Stimulated activated CD8-positive, alpha-beta memory T cell treated with anti-CD3 and anti-CD28 coated beads, Interleukin-7, amount 100 ng/mL, for 24 hours (primary cell): ENCODE measurements at regions not wholly inside any gene's neighbourhood (a gene's known extent, or its start where the extent isn't known, plus 50 kb on each side); places are given as distances from the start of the nearest gene placed in this dataset.
"Not testable (repeated sequence)": the region's sequence is repeated elsewhere in the genome, so short reads cannot be mapped to it uniquely, and the experiment has no call there.

Experiments used
- DNase-seq: peaks from one replicate; pipeline ENCODE4 v3.0.0-alpha.2; 2020; ENCODE audit warnings: low read depth

DNA sequence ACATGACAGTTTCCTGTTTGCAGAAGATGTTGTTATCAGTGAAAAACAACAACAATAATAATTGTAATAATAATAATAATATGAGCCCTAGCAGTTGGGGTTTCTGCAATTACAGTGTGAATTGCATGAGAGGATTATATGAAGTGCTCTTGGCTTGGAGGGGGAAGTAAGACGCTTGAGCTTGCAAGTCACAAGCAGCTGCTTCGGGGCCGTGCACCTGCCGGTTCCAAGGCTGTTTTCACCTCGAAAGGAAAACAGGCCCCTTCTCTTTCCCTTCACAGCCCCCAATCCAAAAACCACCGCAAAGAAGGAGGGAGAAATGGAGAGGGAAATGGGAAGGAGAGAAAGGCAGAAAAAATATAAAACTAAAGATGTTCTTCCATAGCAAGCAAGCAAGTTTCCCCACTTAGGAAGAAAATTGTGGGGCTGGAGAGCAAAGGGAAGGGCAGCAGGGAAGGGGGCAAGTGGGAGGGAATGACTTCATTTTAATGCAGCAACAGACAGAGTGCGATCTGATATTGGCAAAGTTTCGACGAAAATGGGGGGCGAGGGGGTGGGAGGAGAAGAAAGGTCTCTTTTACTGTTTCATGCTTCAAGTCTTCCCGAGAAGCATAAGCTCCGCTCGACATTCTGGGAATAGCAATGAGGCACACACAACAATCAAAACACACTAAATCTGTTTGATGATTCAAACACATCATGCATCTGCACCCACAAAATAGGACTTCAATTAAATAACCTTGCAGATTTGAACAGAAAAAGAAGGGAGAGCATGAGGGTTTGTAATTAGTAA is 284.2 kb upstream of the ATP11B start:
- no peak for DNase-seq

DNA sequence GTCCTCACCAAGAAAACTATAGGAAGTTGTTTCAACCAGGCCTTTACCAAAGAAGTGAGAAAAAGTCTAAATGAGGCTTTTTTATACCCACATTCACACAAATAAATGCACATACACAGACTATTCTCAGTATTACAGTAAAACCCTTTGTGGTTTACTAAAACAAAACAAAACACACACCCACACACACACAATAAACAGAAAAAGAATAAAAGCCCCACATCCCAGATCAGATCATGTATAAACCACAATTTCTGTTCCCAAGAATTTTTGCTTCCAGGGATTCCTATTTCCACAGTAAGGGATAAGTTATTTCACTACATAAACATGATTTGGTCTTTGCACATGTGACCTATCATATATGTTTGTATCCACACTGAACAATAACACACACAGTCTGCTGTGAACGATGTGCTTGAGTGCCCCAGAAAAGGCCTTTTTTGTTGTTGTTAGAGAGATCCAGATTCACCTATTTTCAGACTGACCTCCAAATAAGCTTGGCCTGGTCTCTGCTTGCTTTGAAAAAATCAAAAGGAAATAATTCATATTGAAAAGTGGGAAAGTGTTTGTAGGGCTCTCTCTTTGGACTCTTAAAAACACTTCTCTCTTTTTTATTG is 283.4 kb upstream of the ATP11B start:
- DNase-seq = no peak

DNA sequence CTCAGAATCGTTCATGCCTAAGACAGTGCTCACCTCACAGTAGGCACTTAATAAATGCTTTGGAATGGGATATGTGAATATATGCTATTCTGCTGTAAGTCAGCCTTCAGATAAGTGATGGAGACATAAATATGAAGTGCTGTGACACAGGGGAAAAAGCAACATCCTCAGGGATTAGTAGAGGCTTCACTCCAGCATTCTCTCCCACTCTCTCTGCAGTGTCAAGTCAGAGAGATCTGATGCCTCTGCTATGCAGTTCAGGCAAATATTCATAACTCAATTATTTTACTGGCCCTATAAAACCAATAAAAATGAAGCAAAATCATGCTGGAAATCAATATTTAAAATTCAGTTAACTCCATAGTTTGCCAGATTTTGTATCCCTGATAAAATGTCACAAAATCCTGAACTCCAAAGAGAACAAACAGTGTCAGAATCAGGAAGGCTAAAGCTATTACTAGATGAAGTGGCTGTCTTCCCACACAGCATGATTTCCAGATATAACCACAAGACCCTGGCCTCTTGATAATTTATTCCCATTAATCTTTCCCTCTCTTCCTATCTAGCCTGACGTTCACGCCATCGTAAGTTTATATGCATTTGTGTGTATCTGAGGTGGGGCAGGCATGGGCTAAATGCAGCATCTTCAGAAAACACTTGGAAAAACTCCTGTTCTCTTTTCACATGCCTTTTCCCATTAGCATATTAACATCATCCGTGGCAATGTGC is 278.9 kb upstream of the ATP11B start:
- DNase-seq = no peak

DNA sequence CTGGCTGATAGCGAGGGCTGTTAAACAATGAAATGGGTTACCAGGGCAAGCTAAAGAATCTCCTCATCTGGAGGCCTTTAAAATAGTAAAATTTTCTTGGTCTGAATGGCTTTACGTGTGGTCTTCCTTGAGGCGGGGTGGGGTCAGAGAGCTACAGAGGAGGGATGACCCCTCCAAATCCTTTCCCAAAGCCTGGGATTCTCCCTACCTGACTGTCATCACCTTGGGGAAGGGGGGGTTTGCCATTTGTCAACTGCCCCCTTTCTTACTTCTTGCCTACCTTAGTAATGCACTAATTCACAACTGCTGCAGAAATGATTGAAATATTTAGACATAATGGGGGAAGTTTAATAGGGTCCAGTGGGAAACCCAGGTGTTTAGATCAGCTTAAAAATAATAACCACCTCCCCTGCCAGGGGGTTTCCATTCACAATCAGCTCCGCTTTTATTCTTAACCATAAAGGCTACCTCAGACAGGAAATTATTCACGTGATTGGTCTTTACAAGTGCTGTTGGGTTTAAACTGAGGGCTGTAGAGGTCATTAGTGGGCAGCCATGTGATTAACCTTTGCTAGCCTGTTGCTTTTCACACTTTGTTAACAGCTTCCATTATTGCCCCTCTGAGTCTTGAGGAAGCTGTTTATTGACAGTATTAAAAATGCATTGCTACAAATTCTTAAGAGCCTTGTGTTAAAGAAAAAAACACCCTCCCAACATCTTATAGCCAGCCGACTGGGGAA is 276.5 kb upstream of the ATP11B start:
- no peak for DNase-seq

DNA sequence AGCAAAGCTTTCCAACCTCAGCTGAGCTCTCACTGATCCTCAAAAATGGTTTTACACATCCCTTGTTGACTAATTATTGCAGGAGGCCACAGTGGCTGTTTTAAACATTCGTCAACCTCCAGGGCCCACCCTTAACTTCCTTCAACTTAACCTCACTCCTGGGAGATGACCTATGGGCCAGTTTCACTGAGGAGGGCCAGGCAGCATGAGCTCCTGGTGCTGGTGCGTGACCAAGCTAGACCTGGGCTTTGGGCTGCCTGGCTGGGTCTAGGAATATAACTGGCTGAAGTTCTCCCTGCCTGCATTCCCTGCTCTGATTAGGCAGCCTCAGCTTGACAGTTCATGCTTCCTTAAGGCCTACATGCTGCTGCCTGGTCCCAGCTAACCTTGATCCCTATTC is 273.7 kb upstream of the ATP11B start:
- DNase-seq = no peak

DNA sequence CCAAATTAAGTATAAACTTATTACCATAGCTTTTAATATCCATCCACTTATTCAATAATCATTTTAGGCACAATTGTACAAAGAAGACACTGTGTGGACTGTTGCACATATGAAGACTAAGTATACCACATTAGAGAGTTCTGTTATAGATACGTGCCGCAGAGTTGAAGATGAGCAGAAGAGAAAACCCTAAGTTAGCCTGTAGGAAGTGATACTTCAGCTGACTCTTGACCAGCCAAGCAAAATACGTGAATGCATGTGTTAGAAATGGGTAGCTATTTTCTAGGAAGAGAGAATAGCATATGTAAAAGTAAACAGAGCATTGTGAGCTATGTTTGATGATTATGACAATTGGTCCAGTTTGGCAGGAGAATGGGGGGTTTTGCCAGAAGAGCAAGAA is 272.0 kb upstream of the ATP11B start:
- DNase-seq = no peak

DNA sequence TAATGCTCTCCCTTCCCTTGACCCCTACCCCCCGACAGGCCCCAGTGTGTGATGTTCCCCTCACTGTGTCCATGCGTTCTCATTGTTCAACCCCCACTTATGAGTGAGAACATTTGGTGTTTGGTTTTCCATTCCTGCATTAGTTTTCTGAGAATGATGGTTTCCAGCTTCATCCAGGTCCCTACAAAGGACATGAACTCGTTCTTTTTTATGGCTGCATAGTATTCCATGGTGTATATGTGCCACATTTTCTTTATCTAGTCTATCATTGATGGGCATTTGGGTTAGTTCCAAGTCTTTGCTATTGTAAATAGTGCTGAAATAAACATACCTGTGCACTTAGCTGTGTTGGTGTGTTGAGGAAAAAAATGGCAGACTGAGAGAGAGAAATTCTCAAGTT is 269.9 kb upstream of the ATP11B start:
- not testable (repeated sequence) for DNase-seq

DNA sequence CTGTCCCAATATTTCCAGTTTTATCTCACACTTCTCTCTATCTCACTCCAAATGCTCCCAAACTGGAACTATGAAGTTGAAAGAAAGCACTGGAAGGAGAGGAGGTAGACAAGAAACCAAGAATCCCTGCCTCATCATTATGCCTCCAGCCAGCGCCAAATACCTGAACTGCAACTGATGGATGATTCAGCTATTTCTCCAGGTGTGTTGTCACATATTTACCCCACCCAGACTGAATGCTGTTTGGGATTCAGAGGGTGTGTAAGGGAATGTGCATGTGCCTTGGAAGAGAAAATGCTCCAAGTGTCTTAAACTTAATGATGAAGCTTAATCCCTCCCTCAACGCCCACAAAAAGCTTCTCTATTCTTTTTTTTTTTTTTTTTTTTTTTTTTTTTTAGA is 269.5 kb upstream of the ATP11B start:
- DNase-seq = no peak

DNA sequence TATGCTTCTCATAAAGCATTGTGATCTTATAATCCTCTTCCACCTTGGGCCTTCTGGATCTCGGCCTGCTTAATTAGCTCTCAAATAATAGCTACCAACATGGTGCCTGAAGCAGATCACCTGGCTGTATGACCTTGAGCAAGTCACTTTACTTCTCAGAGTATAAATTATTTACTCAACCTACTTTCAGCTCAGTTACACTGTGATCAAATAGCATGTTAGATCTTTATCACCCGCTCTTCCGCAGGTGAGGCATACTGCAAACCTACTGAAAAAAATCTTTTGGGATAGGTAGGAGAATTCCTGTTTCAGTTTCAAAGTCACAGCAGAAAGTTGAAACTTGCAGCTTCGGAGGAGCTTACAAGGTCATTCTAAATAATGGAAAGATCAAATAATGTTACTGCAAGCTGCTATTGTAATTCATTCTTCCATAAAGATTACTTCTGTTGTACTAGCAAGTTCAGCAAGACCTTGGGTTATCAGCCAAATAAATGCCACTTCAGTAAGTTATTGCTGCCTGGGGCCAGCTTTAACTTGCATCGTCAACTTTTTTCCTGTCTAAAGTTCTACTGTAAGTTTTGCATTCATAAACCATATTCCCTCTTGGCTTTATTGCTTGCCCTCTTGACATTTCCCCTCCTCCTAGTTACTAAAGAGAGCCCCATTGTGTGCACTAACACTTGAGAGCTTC is 268.4 kb upstream of the ATP11B start:
- DNase-seq = no peak

DNA sequence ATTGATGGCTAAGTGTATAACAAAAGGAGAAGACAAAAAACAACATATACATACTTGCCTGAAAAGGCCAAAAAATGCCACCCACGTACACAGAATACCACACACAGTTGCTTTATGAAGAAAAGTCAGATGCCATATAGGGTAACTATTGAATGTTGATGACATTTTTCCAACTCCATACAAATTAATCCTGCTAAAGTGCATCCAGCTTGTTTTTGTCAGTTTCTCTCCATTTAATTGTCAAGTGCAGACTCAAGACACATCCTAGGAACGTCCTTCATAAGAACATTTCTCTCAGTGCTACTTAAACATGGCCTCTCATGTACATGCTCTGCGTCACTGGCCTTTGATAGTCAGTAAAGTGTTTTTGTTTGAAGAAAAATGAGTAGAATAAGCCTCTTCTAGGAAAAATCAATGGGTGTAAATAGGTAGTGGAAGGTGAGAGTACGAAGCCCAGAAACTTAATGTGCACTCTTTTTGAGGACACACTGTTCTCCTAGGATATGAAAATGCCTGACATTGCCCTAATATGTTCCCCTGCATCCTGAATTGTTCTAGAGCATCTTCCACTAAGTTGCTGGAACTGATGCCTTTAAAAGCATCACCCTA is 267.4 kb upstream of the ATP11B start:
- no peak for DNase-seq

DNA sequence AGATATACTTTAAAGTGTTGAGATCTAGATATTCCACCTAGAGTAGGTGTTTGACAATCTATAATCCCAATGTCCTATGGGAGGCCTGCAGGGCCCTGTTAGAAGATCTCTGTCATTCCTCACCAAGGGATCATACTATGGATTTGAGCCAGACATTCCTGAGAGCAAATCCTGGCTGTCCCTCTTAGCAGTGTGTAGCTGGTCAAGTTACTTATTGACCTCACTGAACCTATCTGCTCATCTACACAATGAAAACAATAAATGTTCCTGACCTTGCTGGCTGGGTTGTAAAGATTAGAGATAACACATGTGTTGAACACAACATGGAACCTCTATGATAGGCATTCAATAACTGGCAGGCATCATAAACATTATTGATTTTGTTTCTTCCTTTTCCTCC is 265.6 kb upstream of the ATP11B start:
- no peak for DNase-seq

DNA sequence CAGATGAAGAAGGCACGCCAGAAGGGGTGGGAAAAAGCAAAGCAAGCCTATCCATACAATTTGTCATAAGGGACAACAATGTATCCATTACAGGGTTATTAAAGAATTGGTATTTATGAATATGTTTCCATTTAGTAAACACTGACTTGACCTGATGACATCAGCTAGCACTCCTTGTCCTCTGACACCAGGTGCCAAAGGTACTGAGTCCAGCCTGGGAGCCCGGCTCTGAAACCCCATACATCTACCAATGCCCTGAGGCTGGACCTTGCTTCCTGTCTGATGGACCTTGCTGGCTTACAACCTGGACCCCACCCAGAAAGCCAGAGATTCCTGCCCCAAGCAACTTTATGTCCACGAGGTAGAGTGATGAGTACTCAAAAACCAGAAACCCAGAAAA is 263.0 kb upstream of the ATP11B start:
- no peak for DNase-seq

DNA sequence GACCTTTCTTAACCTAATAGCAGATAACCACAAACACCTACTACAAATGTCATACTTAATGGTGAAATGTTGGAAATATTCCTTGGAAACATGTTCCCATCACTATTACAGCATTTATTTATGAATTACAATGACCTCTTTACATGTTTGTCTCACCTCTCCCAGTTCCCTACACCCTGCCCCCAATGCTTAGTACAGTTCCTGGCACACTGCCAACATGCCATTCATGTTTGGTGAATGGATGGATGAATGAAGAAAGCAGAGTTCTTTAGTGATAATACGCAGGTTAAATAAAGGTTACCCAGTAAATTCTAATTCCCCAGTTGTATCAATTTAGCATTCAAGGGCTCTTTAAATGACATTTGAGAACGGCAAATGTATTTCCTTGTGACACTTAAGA is 259.9 kb upstream of the ATP11B start:
- no peak for DNase-seq

DNA sequence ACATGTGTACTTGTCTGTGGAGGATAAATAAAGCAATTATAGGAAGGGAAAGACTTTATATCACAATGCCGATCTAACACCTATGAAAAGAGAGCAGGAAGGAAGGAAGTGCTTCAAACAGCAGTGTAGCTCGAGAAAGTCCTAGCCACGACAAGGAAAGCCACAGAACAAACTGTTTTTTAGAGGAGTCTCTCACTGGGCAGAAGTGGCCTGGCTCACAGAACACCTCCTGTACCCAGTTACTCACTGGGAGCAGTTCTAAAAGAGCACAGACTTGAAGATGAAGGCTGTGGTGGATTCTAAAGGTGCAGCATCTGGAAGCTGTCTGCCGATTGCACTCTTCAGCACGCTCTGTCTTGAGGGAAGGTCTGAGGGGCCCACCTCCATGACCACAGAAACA is 248.8 kb upstream of the ATP11B start:
- no peak for DNase-seq

DNA sequence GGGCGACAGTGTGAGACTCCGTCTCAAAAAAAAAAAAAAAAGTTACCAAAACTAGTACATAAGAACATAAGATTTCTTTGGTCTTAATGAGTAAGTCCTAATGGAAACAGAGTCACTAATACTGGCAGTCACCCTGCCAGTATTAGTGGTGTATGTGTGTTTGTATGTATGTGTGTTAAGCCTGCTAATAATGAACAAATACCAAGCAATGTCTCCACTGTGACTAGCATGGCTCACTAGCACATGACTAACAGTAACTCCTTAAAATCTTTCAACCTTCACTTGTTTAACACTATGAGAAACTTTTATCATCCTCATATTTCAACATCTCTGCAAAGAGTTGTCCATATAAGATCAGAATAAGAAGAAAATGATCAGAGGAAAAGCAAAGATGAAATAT is 231.0 kb upstream of the ATP11B start:
- DNase-seq = no peak

DNA sequence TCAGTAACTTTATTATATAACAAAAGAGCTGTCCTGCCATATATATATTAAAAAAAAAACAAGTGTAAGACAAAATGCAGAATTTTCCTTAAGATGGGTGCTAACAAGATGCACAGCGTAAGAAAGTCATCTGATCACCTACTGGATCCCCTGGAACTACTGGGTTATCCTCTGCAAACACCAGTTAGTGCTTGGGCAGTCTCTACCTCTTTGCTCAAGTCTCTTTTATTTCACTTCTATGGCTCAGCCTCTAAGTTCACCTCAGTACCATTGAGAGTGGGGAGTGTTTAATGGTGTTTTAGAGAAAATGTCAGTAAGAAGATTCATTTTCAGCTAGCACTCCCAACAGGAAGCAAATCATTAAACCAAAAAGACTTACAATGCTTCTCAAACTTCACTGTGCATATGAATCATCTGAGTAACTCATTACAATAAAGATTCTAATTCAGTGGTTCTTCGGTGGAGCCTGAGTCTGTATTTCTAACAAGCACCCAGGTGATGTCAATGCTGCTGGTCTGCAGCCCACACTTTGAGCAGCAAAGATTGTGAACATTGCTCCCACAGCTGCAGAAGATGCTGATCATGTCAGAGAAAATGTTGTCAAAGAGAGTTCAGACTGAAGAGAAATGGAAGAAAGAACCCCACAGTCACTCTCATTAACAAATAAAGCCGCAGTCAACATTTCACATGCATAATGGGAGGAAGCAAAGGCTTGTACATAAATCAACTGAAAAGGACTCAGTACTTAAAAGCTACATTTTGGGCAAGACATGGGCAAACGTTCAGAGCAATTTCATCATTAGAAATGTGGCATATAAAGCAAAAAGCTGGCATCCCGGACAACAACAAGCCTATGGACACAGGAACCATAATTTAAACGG is 227.1 kb upstream of the ATP11B start:
- DNase-seq = no peak

DNA sequence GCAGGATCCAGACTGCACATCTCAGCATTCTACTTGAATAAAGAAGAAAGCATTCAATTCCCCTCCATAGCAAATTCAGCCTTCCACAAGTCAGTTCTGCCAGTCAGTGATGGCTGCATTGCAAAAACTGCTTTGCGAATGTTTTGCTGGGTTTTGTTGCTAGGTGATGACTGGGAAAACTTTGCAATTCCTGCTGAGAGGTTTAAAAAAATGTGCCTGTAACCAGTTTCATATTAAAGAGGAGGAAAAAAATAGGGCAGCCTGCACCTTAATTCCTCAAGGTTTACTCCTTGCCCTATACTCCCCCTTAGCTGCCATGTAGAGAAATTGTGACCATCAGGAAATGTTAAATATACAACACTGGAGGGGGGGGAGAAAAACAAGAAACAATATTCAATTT is 225.6 kb upstream of the ATP11B start:
- no peak for DNase-seq

DNA sequence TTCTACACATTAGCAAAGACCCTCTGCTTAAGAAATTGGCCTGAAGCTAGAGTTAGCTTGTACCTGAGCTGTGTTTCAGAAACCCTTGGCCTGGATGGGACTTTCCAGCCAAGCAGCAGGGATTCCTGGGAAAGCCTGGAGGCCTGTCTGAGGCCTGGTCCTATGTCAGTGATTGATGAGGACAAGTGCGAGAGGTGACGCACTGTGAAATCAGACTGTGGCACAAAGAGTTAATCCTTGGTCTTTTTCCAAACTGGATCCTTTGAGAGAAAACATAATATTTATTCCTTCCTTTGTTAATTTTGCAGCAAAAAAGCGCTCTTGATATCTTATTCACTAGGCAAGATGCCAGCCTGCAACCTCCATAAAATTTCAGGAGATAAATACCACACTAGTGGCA is 225.0 kb upstream of the ATP11B start:
- no peak for DNase-seq

DNA sequence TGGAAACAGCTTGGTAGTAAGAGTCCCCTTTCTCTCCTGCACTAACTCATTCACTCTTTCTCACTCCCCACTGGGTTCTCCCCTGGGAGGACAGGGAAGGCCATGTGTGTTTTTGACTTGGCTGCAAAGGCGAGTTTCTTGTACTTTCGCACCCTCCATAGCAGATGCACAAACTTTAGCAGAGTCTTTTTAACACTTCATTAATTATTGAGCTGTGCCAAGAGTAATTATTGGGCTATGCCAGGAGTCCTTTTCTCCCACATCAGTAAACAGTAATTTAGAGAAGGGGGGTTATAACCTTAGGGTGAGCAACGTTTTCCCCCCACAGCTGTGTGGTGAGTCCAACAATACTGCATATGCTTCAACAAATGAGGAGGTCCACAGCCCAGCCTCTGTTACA is 224.4 kb upstream of the ATP11B start:
- DNase-seq = no peak

DNA sequence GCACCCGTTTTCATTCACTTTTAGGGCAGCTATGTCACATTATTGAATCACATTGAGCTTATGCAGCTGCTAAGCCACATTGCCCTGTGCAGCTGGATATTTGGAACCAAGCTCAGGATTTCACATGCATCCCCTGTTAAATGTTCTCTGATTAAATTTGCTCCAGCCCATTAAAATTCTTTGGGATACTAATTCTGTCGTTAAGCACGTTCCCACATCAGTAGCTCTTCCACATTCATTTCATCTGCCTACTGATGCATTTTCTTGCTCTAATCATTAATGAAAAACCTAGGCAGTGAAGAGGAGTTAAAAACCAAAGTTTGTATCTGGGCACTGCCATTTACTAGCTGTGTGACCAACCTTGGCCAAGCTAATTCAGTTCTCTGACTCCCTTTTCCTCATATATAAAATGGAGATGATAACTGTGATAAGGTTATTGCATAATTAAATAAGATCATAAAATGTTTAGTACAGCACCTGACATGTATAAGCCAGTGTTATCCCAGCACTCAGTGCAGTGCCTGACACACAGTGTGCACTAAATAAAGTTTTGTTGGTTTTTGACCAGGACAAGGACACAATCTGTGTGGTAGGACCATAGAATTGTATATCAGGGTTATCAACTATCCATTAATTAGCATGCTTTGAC is 222.2 kb upstream of the ATP11B start:
- DNase-seq = no peak
